GM21825 (cell line): ENCODE measurements at regions not wholly inside any gene's neighbourhood (a gene's known extent, or its start where the extent isn't known, plus 50 kb on each side); places are given as distances from the start of the nearest gene placed in this dataset.
"Not testable (repeated sequence)": the region's sequence is repeated elsewhere in the genome, so short reads cannot be mapped to it uniquely, and the experiment has no call there.

ENCODE experiments used
- ATAC-seq: cut with Tn5 transposase; IDR thresholded peaks from one replicate; pipeline ENCODE4 v1.9.1; 2021; ENCODE audit warnings: mild to moderate bottlenecking, moderate library complexity; ENCODE audit not compliant: unreplicated experiment

GRCh38 chr15:69552057-69552815 is 99.6 kb downstream of the RPLP1 start:
- ATAC-seq, result no peak

DNA sequence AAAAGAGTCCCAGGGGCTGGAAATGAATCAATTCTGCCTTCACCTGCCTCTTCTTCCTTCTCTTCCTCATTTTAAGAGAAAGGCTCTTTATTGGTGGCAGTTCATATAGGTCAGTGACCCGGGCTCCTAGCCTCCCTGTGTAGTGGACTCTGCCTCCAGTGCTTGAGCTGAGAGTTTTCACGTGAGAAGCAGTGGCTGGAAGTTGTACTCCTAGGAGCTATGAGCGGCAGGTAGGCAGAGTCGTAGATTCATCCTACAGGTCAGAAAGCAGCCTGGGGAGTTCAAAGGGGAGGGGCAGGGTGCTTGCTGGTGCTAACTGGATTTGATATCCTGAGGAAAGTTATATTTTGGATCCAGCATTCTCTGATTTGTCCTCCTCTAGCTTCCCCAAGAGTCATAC is 101.1 kb downstream of the RPLP1 start:
- no peak for ATAC-seq

GRCh38 chr15:69554279-69554961 is 101.8 kb downstream of the RPLP1 start:
- no peak for ATAC-seq

DNA sequence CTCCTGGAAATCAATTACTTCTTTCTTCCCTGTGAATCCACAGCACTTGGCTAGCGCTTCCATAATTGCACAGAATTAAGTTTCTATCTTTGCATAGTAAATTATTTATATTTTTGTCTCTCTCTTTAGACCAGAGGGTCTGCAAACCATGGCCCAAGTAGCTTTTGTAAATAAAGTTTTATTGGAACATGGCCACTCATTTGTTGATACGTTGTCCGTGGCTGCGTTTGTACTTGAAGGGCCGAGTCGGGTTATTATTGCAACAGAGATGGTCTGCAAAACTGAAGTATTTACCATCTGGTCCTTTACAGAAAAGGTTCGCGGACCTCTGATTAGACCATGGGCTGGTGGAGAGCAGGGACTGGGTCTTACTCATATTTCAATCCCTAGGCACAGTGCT is 102.5 kb downstream of the RPLP1 start:
- ATAC-seq, result no peak

DNA sequence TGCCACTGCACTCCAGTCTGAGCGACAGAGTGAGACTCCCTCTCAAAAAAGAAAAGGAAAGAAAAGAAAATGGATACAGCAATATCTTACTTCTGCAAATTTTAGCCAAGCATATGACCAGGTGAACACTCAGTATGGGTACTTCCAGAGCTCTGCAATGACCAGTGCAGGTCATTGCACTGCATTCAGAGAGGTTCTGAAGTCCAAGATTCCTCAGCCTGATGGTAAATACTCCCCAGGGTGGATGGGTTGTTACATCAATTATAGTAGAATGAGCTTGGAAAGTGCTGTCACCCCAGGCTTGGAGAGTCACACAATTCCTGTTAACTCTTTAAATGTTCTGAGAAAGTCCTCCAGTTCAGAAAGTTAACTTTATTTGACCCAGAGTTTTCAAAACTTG is 103.7 kb downstream of the RPLP1 start:
- ATAC-seq, result no peak

DNA sequence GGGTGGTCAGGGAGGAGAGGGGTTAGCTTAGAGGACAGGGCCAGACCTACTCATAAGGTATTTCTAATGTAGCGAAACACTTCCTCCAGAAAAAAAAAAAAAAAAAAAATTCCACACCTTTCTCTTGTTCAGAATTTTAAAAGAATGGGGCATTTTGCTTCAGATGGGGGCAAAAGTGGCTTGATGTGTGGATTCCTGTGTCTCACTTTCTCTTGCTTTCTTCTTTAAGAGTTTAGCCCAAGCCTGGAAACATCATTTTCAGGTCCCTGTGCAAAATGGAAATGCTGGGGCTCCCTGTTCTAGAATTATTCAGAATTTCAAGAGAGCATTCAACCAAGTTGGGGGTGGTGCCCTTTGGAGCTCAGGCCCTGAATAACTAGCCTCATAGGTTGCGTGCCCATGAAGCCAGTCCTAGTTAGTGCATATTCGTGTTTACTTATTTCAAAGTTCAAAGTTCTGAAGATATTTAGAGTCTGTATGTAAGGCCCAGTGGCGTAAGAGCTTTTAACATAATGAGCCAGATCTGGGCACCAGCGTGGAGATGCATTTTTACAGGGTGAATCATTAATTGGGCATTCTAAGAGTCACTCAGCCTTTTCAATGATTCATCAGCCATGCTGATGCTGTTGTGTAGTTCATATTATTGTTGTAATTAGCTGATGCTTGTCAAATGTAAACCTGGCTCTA is 104.5 kb downstream of the RPLP1 start:
- ATAC-seq, result no peak

DNA sequence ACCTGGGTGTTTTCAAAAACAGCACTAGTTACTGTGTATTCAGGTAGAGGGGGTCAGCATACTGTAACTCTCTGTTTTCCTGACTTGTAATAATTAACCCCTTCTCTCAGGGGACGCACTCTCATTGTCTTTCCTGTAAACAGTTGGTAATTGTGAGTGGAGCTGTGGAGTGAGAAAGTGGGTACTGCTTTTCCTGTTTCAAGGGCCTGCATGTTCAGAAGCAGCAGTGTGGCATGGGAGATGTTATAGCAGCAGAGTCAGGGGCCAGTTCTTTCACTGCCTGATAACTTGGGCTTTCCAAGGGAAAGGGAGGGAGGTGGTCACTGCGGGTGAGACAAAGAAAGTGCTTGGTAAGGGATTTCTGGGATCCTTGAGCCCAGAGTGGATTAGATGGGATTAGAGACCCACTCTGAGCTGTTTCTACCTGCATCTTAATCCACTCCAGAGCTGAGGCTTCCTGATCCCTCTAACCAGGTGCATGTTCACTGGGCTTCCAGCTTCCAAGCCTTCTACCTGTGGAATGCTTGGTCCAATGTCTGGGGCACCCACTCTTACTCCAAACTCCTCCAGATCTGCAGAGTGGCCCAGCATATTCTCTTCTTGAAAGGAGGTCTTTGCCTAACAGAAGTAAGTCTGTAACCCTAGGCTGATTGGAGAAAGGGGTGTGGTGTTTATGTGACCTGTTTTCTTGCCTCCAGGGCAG is 105.2 kb downstream of the RPLP1 start:
- ATAC-seq, result no peak

- ATAC-seq, result no peak
These were observed 107.0 kb downstream of the RPLP1 start for GRCh38 chr15:69559440-69560190.

DNA sequence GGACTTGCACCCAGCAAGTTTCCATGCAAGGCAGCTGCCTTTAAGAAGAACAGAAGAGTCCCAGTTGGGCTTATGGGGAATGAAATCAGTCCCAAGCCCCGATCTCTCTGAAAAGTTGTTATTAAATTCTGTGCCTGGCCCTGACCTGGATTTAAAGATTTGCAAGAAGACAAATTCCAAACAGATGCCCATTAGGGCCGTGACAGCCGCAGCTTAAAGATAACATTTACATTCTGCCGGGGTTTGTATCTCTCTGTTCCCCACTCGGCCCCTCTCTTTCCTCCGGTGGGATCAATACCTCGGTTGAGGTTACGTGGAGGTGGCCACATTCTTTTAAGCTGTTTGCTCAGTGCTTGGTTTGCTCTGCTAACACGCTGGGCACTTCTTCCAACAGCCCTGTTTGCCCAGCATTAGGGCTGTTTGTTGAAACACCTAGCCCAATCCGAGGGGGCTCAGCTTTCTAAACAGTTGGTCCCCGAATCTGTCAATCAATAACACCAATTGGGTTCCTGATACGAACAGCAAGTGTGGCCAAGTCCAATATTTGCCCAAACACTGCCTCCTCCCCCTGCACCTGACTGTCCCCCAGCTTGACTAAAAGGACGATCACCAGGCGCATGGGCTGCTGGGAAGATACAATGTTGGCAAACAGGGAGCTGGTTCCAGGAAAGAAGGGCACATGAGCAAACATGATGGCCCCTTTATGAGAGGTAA is 108.6 kb downstream of the RPLP1 start:
- no peak for ATAC-seq

- ATAC-seq, result no peak
These were observed 109.5 kb downstream of the RPLP1 start for GRCh38 chr15:69562116-69562515.

- no peak for ATAC-seq
These were observed 109.9 kb downstream of the RPLP1 start for GRCh38 chr15:69562564-69562963.

DNA sequence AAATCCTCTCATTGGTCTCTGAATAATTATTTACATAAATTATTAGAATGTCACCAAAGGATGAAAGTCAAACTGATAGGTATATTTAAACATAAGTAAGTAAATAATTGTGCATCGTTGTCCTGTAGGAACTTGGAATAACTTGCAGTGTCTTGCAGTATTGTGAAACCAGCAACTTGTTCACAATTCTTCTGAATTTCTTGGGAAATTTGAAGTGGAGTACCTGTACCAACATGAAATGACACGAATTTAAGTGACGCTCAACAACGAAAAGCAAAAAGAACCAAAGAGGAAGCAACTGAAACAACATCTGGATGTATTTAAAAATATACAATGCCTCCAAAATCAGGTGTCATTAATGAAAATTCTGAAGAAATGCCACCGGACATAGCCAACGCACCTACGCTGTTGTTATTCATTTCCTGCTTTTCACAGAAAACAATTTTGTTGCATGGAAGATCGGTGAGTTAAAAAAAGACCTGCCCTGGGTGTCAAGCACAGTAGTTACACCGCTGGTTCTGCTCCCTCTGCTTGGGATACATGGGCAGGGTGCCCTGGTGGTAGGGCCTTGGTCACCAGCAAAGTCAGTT is 112.5 kb downstream of the RPLP1 start:
- no peak for ATAC-seq

DNA sequence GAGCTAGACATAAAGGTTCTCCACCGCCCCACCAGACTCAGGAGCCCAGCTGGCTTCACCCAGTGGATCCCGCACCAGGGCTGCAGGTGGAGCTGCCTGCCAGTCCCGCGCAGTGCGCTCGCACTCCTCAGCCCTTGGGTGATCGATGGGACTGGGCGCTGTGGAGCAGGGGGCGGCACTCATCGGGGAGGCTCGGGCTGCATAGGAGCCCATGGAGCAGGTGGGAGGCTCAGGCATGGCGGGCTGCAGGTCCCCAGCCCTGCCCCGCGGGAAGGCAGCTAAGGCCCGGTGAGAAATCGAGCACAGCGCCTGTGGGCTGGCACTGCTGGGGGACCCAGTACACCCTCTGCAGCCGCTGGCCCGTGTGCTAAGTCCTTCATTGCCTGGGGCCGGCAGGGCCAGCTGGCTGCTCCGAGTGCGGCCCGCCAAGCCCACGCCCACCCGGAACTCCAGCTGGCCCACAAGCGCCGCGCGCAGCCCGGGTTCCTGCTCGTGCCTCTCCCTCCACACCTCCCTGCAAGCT is 114.7 kb downstream of the RPLP1 start:
- not testable (repeated sequence) for ATAC-seq

GRCh38 chr15:69568173-69569009 is 115.8 kb downstream of the RPLP1 start:
- ATAC-seq, result no peak

- no peak for ATAC-seq
These were observed 117.8 kb downstream of the RPLP1 start for GRCh38 chr15:69570454-69570853.

DNA sequence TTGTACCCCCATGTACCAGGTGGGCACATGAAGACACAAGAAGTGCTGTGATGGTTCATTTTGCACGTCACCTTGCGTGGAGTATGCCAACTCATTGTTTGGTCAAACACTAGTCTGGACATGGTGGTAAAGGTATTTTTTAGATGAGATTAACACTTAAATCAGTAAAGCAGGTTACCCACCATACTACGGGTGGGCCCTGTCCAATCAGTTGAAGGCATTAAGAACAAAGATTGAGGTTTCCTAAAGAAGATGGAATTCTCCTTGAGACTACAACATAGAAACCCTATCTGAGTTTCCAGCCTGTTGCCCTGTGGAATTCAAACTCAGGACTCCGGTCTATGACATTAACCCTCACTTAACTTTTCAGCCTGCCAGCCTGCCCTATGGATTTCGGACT is 118.4 kb downstream of the RPLP1 start:
- no peak for ATAC-seq

DNA sequence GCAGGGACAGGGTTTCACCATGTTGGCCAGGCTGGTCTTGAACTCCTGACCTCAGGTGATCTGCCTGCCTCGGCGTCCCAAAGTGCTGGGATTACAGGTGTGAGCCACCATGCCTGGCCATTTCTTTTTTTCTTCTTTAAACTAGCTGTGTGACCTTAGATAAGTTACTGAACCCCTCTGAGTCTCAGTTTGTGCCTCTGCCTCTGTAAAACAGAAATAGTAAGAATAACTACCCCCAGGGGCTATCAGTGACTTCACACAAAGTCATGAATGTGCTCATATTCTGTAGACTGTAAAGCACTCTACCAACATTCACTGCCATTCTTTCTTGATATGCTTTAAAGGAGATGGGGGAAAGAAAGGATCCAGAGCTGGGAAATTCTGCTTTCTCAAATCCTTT is 120.7 kb downstream of the RPLP1 start:
- not testable (repeated sequence) for ATAC-seq

DNA sequence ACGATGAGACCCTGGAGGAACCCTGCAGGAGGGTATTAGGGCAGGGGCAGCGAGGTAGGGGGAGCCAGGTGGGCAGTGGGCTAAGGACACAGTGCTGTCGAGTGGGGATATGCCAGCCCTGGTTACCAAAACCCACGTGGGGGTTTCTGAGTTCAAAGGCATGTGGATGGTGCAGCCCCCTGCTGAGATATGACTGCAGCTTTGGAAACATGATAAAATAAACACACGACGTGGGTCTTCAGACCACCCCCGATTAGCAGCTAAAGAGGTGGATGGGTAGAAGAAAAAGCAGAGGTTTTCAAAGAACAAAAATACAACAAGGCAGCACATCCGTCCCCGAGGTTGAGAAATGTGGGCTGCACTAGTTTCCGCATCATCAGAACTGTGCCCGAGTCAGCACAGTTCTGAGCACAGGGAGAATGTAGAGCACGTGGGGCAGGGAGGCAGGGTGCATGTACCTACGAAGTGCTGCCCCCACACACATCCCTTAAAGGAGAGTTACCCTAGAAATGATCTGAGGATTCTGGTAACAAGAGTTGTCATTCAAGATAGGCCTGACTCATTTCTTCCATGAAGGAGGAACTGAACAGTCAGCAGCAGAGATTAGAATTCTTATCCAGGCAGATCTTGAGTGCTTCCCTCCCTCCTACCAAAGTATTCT is 121.3 kb downstream of the RPLP1 start:
- ATAC-seq, result no peak
